ENCODE measurements at regions not wholly inside any gene's neighbourhood (a gene's known extent, or its start where the extent isn't known, plus 50 kb on each side); places are given as distances from the start of the nearest gene placed in this dataset.

GRCh38 chr4:38281371-38282071 lies 321.3 kb downstream of the PTTG2 start:
- TF ChIP-seq ZSCAN29 (CRISPR knock-in tag; conservative IDR thresholded peaks at IDR 0.05), result no peak
- no peak for TF ChIP-seq SNAPC2 (CRISPR knock-in tag; IDR thresholded peaks at IDR 0.05)
- no peak for TF ChIP-seq ETV6 (CRISPR knock-in tag; conservative IDR thresholded peaks at IDR 0.05)
- TF ChIP-seq ZNF441 (CRISPR knock-in tag; IDR thresholded peaks at IDR 0.05; ENCODE audit: borderline replicate concordance), result no peak
- no peak for TF ChIP-seq TBX2 (CRISPR knock-in tag; IDR thresholded peaks at IDR 0.05; ENCODE audit: borderline replicate concordance)
- no peak for TF ChIP-seq KLF16 (CRISPR knock-in tag; IDR thresholded peaks at IDR 0.05)
- no peak for TF ChIP-seq JUNB (CRISPR knock-in tag; IDR thresholded peaks at IDR 0.05; ENCODE audit: borderline replicate concordance)
- TF ChIP-seq ZNF18 (CRISPR knock-in tag; IDR thresholded peaks at IDR 0.05; ENCODE audit: insufficient replicate concordance), result no peak
- TF ChIP-seq EED (CRISPR knock-in tag; IDR thresholded peaks at IDR 0.05), result no peak
- TF ChIP-seq ZFX (CRISPR knock-in tag; IDR thresholded peaks at IDR 0.05; ENCODE audit: low read depth), result no peak
- ChIA-PET POLR2A (no interaction called here), CTCF (ENCODE audit: low intra/inter-chr PET ratio, low total read pairs) (no interaction called here)
- in situ Hi-C loops (cut with HindIII; ENCODE audit: extremely low pct_ligation_motif_present, low pct_unique_long_range_greater_than_20kb), result no loop called here
- BruUV-seq (replicated peaks), result no TSS peak
- intact Hi-C loops (cut with micrococcal nuclease; ENCODE audit: unreplicated experiment), result no loop called here
- Histone ChIP-seq H4K20me1 (ENCODE audit: insufficient read depth, low read length) (no peaks in the 10 kb centered on the region), H3K9ac (ENCODE audit: insufficient read depth, low read depth, low read length) (no peak overlapping the region), H2AFZ (ENCODE audit: low read length) (no peak overlapping the region), H3K36me3 (replicated peaks in 1 of 2; ENCODE audit: control insufficient read depth in 1 of 2, insufficient read depth in 2 of 2, low read length in 2 of 2) (no peaks in the 10 kb centered on the region), H3K4me1 (ENCODE audit: insufficient read depth, low read length) (peaks cover 24% of the 10 kb centered on the region), H3K4me2 (ENCODE audit: low read depth, low read length) (no peak overlapping the region), H3K9me3 (ENCODE audit: low read length) (no peaks in the 10 kb centered on the region), H3K27ac (ENCODE audit: extremely low read length, insufficient read depth, low read length) (no peak overlapping the region), H3K79me2 (ENCODE audit: insufficient read depth, low read length) (no peaks in the 10 kb centered on the region), H3K27me3 (ENCODE audit: control insufficient read depth in 1 of 2, insufficient read depth in 2 of 2, low read length in 2 of 2) (no peaks in the 10 kb centered on the region; a peak in 2 of 5 replicates), H3K4me3 (replicated peaks in 1 of 3; ENCODE audit: insufficient read depth in 1 of 3, low read depth in 2 of 3, low read length in 3 of 3) (no peak overlapping the region)
- no peak for ATAC-seq
- no peak for DNase-seq (ENCODE audit: low spot score)
- WGBS (ENCODE audit: low lambda C conversion rate), result 26% methylated on average over 2 of the region's 2 CpGs
- FAIRE-seq, result no peak
